CD4-positive, alpha-beta T cell treated with Interleukin-4 for 4 hours (primary cell): ENCODE measurements at regions not wholly inside any gene's neighbourhood (a gene's known extent, or its start where the extent isn't known, plus 50 kb on each side); places are given as distances from the start of the nearest gene placed in this dataset.

Experiments used
- DNase-seq: peaks from one replicate; pipeline ENCODE4 v3.0.0-alpha.2; 2020

DNA sequence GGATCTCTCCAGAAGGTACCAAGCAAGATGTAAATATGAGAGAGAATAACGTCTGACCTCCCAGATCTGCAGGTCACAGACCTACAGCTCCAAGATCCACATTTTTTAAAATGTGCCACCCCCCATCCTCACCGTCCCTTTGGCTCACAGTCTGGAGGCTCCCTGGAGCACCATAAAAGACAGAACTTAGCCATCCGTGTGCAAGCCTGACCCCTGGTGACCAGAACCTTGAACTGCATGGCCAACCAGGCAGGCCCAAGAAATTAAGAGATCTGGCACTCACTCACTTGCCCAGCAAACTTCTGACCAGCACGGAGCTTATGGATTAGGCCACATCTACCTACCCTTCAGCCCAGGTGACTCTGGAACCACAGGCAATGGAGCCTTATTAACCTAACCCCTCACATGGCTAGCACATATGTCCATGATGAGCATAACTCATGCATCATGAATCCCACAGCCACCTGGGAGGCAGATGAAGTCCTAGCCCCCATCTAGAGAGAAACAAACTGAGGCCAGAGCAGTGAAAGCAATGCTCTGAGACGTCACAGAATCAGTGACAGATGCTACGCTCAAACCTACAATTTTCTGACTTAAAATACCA, 275.3 kb downstream of the UACA start:
- peak; percentile 70 for DNase-seq

DNA sequence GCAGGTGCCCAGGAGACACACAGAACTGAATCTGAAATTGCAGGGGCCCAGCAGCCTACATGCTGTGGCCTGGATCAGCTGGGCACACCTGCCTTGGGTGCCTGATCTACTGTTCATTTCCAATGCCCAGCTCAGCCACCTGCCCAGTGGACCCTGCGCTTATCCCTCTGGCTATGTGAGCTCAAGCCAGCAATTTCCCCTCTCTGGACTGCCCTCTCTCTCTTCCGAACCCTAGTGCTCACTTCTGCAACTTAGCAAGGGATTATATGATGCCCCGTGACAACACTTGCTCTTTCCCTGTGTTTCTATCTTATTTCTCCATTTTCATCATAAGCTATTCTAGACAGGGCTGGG, 276.0 kb downstream of the UACA start:
- DNase-seq = no peak

DNA sequence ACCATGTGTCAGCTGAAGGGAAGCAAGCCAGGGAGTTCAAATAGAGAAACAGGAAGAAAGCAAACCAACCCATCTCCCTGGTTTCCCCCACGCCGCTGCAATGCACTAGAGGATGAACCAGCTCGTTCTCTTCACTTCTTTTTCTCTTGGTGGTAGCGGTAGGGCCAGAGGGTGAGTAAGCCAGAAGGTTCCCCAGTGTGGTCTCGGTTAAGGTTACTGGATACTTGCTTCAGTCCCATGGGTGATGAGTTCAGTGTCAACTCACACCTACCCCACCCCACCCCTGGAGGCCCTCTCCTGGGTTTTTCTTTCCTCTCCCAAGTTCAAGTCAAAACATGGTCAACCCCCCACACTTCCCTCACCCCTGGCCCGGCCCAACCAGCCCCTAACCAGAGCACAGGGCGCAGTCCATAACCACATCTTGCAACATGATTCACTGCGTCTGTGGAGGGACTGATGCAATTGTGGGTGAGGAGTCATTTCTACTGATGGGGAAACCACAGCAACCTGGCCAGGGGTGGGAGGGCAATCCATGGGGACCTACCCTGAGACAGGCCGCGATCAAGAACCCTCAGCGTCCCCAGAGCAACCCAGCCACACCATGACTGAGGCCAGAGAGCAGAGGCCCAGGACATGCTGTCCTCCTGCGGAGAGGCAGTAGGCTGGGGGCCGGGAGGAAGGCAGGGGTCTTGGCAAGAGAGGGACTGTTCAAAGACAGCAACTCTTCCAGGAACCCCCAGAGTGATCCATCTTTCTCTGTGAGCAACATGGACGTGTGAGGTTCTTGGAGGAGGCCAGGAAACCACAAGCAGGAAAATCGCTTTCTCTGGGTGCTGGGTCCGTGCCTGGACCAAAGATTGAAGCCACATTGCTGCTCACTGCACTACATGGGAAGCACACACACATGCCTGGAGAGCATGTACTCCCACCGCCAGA, 276.6 kb downstream of the UACA start:
- peak; percentile 87 for DNase-seq

DNA sequence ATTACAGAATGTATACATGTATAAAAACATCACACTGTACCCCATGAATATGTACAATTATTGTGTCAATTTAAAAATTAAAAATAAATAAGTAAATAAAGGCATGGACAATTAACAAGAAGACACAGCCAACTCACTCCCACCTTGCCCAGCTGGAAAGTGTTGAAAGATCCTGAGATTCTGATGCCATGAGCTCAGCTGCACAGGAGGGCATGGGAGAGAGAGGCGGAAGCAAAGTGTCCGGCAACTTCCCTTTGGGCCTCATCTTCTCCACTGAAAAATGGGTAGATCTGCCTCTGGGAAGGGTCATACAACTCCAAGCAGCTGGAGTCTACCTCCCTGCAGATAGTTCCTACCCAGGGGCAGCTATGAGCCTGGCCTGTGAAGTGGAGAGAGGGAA, 277.3 kb downstream of the UACA start:
- DNase-seq = no peak

DNA sequence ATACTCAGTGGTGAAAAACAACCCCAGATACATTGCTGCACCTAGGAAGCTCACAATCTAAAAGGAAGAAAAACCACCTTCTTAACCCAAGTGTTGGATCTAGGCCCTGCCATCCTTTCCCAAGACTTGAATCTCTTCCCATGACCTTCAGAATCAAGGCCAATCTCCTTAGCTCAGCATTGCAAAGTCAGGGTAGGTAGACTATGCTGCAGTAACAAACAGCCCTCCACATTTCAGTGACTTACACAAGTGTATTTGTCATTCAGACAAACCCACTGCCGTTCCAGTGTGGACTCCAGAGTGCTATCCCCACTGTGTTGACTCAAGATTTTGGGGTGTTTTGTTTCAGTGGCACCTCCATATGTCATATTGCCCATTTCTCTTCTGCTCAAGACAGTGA, 278.4 kb downstream of the UACA start:
- DNase-seq = no peak

DNA sequence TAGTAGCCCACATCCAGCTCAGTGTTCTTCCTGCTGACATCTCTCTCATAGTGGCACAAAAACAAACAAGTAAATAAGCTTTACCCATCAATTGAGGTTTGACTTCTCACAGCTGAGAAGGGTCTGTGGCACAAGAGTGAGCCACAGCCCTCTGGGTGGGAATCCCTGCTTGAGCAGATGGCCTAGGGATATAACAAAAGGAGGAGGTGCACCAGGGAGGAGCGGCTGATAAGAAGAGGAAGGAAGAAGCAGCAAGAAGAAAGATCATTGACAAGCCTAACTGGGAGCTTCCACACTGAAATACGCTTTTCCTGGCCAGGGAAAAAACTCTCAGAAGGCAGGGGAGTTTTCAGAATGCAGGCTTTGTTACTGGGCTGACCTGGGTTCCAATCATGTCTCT, 279.8 kb downstream of the UACA start:
- DNase-seq = no peak

DNA sequence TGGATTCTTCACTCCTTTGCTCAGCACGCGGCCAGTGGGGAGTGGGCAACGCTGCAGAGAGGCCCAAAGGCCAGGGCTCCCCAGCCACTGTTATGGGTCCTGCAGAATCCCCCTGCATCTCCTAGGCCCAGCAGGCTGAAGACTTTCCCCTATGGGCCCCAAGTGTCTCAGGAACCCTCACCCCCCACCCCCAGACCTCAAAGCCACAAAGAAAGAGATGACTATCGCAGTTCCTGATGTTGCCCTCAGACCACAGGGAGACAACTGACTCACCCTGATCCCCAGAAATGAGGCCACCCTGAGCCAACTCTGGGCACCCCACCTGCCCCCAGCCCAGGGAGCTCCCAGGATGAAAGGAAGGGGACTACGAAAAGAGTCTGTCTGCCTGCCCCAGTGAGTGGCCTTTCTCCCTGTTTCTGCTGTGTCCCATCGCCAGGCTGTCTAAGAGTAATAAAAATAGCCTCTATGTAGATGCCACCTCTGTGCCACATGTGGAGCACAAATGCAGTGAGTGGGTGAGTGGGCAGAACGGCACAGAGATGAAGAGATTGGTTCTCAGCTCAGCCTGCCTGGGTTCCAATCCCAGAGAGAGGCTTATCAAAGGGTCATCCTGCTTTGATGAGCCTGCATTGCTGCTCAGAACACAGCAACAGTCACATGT, 283.0 kb downstream of the UACA start:
- DNase-seq = peak; percentile 69

DNA sequence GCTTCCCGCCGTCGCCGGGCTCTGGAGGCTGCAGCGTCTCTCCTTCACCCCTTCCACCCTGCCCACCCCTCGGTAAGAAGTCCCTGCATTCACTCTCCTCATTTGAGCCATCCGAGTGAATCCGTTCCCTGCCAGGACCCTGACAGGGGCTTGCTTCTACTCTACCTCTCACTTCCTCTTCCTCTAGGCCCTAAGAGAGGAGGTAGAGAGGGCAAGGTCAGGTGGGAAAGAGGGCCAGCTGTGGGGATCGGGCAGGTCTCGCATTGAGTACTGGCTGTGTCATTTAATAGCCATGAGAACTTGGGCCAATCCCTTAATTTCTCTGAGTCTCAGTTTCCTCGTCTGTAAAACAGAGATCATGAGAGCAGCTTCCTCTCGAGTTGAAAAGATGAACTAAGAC, 283.6 kb downstream of the UACA start:
- no peak for DNase-seq

DNA sequence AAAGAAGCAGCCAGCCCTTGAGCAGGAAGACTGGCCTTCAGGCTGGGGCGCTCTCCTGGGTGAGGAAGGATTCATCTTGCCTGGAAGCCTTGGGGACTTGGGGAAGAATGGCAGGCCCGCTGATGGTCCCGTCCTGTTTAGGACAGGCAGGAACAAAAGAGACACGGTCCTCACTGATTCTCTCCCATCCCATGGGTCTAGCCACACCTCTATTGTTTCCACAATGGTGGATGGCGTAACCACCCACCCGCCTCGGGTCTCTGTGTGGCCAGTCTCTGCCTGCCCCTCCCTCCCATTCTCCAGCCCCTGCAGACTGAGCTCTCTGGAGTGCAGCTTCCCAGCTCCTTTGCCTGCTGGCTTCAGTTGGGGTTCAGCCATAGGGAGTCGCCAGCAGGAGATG, 284.3 kb downstream of the UACA start:
- DNase-seq = no peak

DNA sequence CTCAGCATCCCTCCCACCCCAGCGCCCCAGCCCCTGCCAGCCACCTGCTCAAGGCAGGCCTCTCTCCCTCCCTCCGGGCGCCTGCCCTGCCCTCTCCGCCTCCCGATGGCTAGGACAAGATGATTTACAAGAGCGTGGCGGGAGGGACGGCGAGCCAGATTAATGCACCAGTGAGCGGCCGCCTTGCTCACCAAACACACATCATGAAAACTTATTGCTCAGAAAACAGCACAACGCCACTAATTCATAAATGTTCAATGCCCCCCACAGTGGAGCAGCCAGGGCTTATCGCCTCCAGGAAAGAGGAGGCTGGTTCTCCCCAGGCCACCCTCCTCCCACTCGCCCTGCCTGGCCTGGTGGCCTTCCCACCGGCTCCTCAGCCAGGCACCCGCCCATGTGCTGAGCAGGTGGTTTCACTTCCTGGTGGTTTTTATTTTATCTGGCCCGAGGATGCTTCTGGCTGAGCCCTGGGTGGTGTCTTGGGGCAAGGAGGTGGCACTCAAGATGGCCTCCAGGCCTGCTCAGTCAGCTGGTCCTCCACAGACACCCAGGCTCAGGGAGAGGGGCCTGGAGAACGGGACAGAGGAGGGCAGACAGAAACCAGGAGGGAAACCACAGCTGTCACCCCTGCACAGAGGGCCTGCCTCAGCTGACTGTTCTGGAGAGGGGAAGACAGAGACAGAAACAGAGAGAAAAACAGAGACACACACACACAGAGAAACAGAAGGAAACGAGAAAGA, 284.9 kb downstream of the UACA start:
- DNase-seq = no peak

DNA sequence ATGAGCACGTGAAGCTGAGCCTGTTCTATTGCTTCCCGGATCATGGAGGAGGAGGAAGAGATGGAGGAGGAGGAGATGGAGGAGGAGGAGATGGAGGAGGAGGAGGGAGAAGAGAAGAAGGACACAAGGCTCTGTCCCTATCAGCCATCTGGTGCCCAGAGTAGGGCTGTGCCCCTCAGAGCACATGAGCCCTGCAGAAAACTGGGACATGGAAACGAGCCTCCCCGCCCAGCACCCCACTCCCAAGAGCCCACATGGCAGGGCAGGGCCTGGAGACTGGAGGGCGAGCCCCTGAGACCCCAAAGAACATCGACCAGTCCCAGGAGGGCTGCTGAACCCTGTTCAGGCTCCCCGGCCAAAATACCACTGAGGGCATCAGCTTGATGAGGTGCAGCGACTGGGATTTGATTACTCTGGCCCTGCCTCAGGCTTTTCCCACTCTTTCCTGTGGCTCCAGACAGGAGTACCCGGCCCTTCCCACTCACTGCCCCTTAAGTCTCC, 285.6 kb downstream of the UACA start:
- no peak for DNase-seq

DNA sequence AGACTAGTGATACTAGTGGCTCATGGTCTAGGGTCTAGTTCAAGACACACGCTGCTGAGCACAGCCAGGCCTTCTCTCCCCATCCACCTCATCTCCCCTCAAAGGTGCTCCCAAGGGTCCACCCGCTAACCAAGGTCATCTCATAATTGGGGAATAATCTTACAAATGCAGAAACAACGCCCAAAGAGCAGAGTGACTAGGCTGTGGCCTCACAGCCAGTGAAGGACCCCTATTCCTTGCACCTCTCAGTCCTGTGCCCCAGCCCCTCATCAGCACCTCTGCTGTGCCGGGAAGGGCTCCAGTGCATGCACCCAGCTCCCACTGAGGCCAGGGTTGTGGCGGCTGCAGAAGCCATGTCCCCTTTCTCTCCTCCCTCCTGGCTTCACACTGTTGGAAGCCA, 286.9 kb downstream of the UACA start:
- DNase-seq = no peak

DNA sequence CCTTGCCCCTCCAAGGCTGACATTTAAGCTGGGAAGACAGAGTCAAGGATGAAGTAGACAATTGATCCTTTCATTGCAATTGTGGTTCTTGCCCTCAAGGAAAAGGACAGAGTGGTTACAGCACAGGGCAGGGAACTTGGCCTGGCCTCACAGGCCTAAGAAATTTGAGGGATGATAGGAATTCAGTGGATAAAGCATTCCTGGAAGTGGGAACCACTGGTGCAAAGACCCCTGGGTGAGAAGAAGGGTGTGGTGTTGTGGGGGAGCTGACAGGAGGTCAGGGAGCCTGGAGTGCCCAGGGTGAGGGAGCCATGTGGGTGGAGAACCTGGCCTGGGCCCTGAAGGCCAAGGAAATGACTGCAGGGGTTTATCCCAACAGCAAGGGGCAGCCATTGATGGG, 287.4 kb downstream of the UACA start:
- no peak for DNase-seq

DNA sequence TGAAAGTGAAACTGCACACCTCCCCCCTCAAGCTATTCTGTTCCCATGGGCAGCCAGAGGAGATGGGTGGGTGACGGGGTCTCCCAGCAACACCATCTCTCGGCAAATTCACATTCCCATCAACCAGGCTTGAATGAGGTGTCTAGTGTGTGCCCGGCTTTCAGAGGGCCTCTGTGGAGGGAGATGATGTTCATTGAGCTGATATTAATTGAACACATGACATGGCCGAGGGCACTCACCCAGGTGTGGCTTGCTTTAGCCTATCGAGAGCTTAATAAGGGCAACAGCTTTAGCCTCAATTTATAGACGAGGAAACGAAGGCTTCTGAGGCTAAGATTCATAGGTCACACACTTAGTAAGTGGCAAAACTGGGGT, 288.0 kb downstream of the UACA start:
- DNase-seq = no peak

DNA sequence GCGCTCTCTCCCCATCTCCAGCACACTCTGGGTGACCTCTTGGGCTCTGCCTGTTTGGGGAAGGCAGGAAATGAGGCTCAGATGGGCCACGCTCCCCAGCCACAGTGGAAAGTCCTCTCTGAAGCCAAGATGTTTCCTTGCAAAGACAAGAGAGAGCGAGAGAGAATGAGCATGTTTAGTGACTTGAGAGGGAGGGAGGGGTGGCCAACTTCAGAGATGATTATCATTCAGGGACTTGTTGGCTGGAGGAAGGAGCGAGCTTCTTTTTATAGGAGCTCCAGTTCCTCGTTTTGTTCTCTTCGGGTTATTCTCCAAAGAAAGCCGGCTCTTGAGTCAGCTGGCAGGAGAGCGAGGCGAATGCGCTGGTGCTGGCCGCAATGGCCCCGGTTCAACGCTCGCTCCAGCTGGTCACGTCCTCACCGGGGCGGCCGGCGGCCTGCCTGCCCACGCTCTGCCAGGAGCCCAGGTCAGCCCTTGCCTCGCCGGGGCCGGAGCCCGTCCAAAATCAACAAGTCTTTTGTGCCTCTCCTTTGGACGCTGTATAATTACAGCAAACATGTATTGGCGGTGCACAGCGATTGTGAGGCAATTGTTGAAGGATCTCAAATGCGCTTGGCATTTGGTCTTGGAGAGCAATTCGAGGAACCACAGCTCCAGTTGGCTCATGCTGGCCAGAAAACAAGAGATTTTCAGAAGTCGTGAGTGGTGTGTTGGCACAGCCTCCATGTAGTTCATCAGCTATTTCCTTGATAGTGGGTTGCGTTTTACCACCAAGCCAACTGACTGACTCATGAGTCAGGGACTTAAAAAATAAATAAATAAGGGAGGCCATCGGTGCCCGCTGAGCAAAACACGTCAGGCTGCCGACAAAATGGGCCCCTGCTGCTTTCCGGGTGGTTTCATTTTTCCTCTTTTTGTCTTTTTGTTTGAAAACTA, 288.6 kb downstream of the UACA start:
- peak; percentile 60 for DNase-seq

DNA sequence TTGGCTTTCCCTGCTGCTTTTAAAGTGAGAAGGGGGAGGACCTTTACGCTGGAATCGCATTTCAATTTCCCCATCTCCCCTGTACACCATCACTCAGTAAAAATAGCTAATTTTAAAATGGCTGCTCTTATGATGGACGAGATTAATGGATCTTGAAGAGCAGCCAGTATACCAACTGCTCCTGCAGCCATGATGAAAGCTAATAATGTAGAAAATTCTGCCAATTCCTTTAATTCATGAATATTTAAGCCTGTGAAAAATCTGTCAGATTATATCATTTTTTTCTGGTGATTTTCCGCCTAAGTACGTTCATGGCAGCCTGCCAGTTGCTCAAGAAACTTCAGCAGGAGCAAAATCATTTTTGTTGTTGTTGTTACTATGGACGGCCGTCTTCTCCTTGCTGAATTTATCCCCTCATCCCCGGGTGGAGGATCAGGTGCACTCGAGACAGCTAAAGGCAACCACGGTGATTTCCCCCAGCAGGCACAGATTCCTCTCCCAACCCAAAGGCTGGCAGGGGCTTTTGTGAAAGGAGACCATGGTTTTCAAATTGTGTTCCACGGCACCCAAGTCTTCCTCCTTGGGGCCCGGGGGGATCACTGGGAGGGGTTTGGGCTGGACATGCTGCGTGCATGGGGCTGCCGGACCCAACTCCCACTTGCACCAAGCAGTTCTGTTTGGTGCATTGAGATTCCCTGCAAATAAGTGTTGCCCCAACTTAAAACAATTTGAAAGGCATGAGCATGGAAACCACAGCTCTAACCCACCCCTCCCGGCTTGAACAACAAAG, 289.6 kb downstream of the UACA start:
- no peak for DNase-seq

DNA sequence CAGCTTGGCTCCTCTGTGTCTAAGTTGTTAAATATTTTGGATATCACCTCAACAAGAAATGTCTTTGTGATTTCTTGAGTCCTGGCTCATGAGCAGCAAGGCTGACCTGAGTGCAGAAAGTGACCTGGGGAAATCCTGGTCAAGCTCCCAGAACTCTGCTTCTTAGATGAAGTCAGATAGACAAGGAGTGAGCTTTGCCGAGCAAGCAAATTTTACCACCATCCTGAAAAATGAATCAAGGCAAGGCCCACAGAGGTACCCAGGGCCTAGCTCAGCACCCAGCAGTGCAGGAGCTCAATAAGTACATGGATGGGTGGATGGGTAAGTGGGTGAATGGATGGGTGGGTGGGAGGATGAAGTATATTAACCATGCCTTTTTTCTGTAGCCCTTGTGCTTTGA, 291.8 kb downstream of the UACA start:
- no peak for DNase-seq

DNA sequence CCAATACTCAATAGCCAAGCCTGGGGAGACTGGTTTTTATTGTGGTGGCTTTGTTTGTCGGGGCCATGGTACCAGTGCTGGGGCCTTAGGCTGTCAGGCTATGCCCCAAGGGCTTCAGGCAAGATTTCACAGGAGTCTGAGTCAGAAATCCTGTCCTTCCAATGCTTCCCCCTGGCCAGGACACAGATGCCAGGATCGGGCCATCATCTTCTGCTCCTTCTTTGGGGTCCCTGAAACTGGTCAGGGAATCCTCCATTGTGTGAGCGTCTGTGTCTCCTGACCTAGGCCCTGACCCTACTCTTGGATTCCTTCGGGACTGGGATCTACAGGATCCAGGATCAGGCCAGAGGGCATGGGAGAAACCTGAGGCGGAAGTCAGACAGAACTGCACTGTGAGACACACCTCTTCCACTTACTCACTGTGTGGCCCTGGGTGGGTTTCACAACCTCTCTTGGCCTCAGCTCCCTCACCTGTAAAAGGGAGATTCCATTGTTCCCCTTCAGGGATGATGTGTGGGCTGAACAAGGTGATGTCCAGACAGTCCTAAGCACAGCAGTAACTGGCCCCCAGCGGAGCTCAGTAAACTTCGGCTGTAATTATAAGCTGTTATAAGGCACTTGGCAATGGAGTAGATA, 292.7 kb downstream of the UACA start:
- no peak for DNase-seq

DNA sequence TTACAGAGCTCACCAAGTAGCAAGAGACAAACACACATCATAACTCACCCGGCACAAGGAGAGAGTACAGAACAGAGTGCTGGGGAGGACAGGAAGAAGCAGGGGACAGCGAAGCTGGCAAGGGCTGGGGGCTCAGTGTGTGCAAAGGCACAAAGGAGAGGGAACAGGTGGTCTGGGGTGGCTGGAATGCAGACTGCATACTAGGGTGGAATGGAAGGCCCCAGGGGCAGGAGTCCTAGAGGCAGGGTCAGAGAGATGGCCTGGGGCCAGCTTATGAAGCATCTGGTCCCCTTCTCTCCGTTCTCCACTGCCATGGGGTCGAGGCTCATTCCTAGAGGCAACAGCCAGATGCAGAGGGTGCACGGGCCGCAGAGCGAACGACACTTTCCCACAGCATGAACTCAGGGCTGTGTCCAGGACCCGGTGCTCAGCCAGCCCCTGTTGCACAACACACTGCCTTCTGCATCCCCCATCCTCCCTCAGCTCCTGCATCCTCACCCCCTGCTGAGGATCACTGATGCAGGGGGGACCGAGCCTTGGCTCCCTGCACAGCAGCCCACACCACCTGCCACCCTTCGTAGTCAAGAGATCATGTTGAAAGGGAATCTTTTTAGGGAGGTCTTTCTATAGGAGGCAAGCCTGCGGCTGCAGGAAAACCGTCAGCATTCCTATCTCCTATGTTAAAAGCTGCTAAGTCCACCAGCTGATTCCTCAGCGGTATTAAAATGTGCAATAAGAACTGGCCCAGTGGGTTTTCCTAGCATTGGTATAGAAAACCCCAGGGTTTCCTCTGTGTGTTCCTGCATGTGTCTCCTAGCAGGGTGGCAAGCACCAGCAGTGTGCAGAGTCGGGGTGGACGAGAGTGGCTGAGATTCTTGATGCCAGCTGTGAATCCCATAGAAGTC, 293.5 kb downstream of the UACA start:
- no peak for DNase-seq

DNA sequence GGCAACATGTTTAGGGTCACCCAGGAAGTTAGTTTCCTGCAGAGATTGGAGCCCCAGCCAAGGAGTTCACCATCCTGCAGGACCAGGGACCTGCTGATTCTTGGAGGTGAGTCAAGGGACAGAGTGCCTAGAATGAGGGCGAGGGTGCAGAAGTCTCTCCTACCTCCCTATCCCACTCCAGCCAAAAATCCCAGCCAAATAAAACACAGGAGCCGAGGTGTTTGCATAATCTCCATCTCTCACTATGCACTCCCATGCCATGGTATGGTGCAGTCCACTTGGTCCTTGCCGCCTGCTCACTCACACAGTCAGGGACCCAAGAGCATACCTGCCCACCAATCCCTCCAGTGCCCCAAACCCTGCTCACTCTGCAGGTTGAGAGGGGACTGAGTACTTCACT, 294.2 kb downstream of the UACA start:
- DNase-seq = no peak
